HEK293 (cell line): ENCODE measurements at regions not wholly inside any gene's neighbourhood (a gene's known extent, or its start where the extent isn't known, plus 50 kb on each side); places are given as distances from the start of the nearest gene placed in this dataset.

Experiments used
- CTCF ChIA-PET: fragments of 350-600 bp; formaldehyde crosslinking; extraction: SDS; loops from one replicate; lab custom pipeline; 2021; ENCODE audit warnings: antibody characterized with exemption; lab: Yijun Ruan, JAX
- POLR2A ChIA-PET: fragments of 300-600 bp; formaldehyde crosslinking; extraction: SDS; loops from one replicate; lab custom pipeline; 2020; ENCODE audit warnings: antibody characterized with exemption, inconsistent platforms; lab: Yijun Ruan, JAX
- H3K27ac ChIP-seq: fragments of 200-500 bp; sonication (Bioruptor generic); 2 replicates; pipeline ENCODE4 v1.5.1; 2014; ENCODE audit warnings: low read depth, low read length, control low read depth, inconsistent platforms; ENCODE audit errors: extremely low read depth
- H3K36me3 ChIP-seq, 2 experiments: fragments of 200-500 bp in 1 of 2; sonication (Bioruptor generic) in 1 of 2; 1 replicate in 1 of 2; 2 replicates in 1 of 2; pipeline ENCODE4 v1.5.1; 2014 to 2017; ENCODE audit warnings: inconsistent platforms in 2 of 2, low read length in 2 of 2; ENCODE audit not compliant: control insufficient read depth in 2 of 2, insufficient read depth in 1 of 2
- H3K4me1 ChIP-seq: fragments of 200-500 bp; sonication (Bioruptor generic); 2 replicates; pipeline ENCODE4 v1.5.1; 2014; ENCODE audit warnings: mild to moderate bottlenecking, low read length, inconsistent platforms; ENCODE audit not compliant: control insufficient read depth, insufficient read depth
- H3K4me3 ChIP-seq: 2 replicates; pipeline ENCODE4 v1.5.1; 2011; ENCODE audit warnings: low read depth, mild to moderate bottlenecking, control low read depth, low read length, moderate library complexity
- H3K9me3 ChIP-seq: fragments of 200-500 bp; sonication (Bioruptor generic); 2 replicates; pipeline ENCODE4 v1.5.1; 2014; ENCODE audit warnings: low read depth, low read length, inconsistent platforms; ENCODE audit not compliant: control insufficient read depth, insufficient read depth
- BCL11B ChIP-seq: fragments of 450-650 bp; formaldehyde crosslinking; IDR thresholded peaks from 2 replicates; pipeline ENCODE4 v1.5.1; 2016; ENCODE audit warnings: low read depth, missing biosample characterization, missing genetic modification characterization
- OVOL3 ChIP-seq: fragments of 450-650 bp; formaldehyde crosslinking; IDR thresholded peaks from 2 replicates; pipeline ENCODE4 v1.5.1; 2016; ENCODE audit warnings: missing biosample characterization, missing genetic modification characterization
- PRDM1 ChIP-seq: fragments of 450-650 bp; formaldehyde crosslinking; IDR thresholded peaks from 2 replicates; pipeline ENCODE4; 2016; ENCODE audit warnings: missing biosample characterization, missing genetic modification characterization
- PRDM10 ChIP-seq: fragments of 450-650 bp; formaldehyde crosslinking; IDR thresholded peaks from 2 replicates; pipeline ENCODE4 v1.5.1; 2016; ENCODE audit warnings: missing biosample characterization, missing genetic modification characterization
- RBAK ChIP-seq: fragments of 450-650 bp; formaldehyde crosslinking; IDR thresholded peaks from 2 replicates; pipeline ENCODE4 v1.5.1; 2016; ENCODE audit warnings: missing biosample characterization, missing genetic modification characterization
- SP2 ChIP-seq: fragments of 450-650 bp; formaldehyde crosslinking; IDR thresholded peaks from 2 replicates; pipeline ENCODE4 v1.5.1; 2016; ENCODE audit warnings: missing biosample characterization, missing genetic modification characterization
- SP3 ChIP-seq: fragments of 450-650 bp; formaldehyde crosslinking; IDR thresholded peaks from 2 replicates; pipeline ENCODE4 v1.5.1; 2016; ENCODE audit warnings: missing biosample characterization, missing genetic modification characterization
- SP7 ChIP-seq: fragments of 450-650 bp; formaldehyde crosslinking; IDR thresholded peaks from 2 replicates; pipeline ENCODE4 v1.5.1; 2016; ENCODE audit warnings: missing biosample characterization, missing genetic modification characterization
- ZBTB20 ChIP-seq: fragments of 450-650 bp; formaldehyde crosslinking; IDR thresholded peaks from 2 replicates; pipeline ENCODE4 v1.5.1; 2016; ENCODE audit warnings: missing biosample characterization, missing genetic modification characterization
- ZBTB48 ChIP-seq: fragments of 450-650 bp; formaldehyde crosslinking; IDR thresholded peaks from 2 replicates; pipeline ENCODE4 v1.5.1; 2016; ENCODE audit warnings: missing biosample characterization, missing genetic modification characterization
- ZFHX2 ChIP-seq: fragments of 450-650 bp; formaldehyde crosslinking; conservative IDR thresholded peaks from 2 replicates; pipeline ENCODE4 v1.5.1; 2016; ENCODE audit warnings: missing biosample characterization, missing genetic modification characterization
- ZNF121 ChIP-seq: fragments of 450-650 bp; formaldehyde crosslinking; IDR thresholded peaks from 2 replicates; pipeline ENCODE4 v1.5.1; 2016; ENCODE audit warnings: missing biosample characterization, missing genetic modification characterization
- ZNF202 ChIP-seq: fragments of 450-650 bp; formaldehyde crosslinking; IDR thresholded peaks from 2 replicates; pipeline ENCODE4 v1.5.1; 2016; ENCODE audit warnings: missing biosample characterization, missing genetic modification characterization, borderline replicate concordance
- ZNF221 ChIP-seq: fragments of 450-650 bp; formaldehyde crosslinking; IDR thresholded peaks from 2 replicates; pipeline ENCODE4 v1.5.1; 2017; ENCODE audit warnings: missing biosample characterization, missing genetic modification characterization, borderline replicate concordance
- ZNF341 ChIP-seq: fragments of 450-650 bp; formaldehyde crosslinking; IDR thresholded peaks from 2 replicates; pipeline ENCODE4; 2016; ENCODE audit warnings: low read depth, missing biosample characterization, missing genetic modification characterization
- ZNF354C ChIP-seq: fragments of 450-650 bp; formaldehyde crosslinking; IDR thresholded peaks from 2 replicates; pipeline ENCODE4 v1.5.1; 2016; ENCODE audit warnings: missing biosample characterization, missing genetic modification characterization, low read depth, borderline replicate concordance
- ZNF433 ChIP-seq: fragments of 450-650 bp; formaldehyde crosslinking; IDR thresholded peaks from 2 replicates; pipeline ENCODE4 v1.5.1; 2016; ENCODE audit warnings: missing biosample characterization, missing genetic modification characterization, low read depth
- ZNF529 ChIP-seq: fragments of 450-650 bp; formaldehyde crosslinking; IDR thresholded peaks from 2 replicates; pipeline ENCODE4 v1.5.1; 2017; ENCODE audit warnings: missing genetic modification characterization, missing biosample characterization; ENCODE audit not compliant: insufficient replicate concordance
- ZNF548 ChIP-seq: fragments of 450-650 bp; formaldehyde crosslinking; IDR thresholded peaks from 2 replicates; pipeline ENCODE4 v1.5.1; 2016; ENCODE audit warnings: missing biosample characterization, missing genetic modification characterization
- ZNF571 ChIP-seq: fragments of 450-650 bp; formaldehyde crosslinking; IDR thresholded peaks from 2 replicates; pipeline ENCODE4 v1.5.0; 2017; ENCODE audit warnings: missing biosample characterization, missing genetic modification characterization
- ZNF596 ChIP-seq: fragments of 450-650 bp; IDR thresholded peaks from 2 replicates; pipeline ENCODE4 v1.5.0; 2018; ENCODE audit warnings: missing biosample characterization, mild to moderate bottlenecking, missing genetic modification characterization, moderate library complexity
- ZNF621 ChIP-seq: fragments of 450-650 bp; formaldehyde crosslinking; IDR thresholded peaks from 2 replicates; pipeline ENCODE4 v1.5.1; 2017; ENCODE audit warnings: missing biosample characterization, missing genetic modification characterization
- ZNF701 ChIP-seq: fragments of 450-650 bp; formaldehyde crosslinking; IDR thresholded peaks from 2 replicates; pipeline ENCODE4 v1.5.1; 2016; ENCODE audit warnings: missing biosample characterization, missing genetic modification characterization
- ZNF768 ChIP-seq: fragments of 450-650 bp; formaldehyde crosslinking; IDR thresholded peaks from 2 replicates; pipeline ENCODE4 v1.5.1; 2018; ENCODE audit warnings: missing biosample characterization, mild to moderate bottlenecking, missing genetic modification characterization
- ZXDB ChIP-seq: fragments of 450-650 bp; formaldehyde crosslinking; IDR thresholded peaks from 2 replicates; pipeline ENCODE4 v1.5.1; 2016; ENCODE audit warnings: missing biosample characterization, missing genetic modification characterization
- TF ChIP-seq, protein P1 (sequence below): fragments of 450-650 bp; formaldehyde crosslinking; optimal IDR thresholded peaks from 2 replicates; pipeline ENCODE3; 2016; ENCODE audit warnings: missing biosample characterization, mild to moderate bottlenecking, missing genetic modification characterization
- TF ChIP-seq, protein P2 (sequence below): fragments of 450-650 bp; formaldehyde crosslinking; IDR thresholded peaks from 2 replicates; pipeline ENCODE4 v1.5.1; 2017; ENCODE audit warnings: missing biosample characterization, missing genetic modification characterization
- TF ChIP-seq, protein P3 (sequence below): fragments of 450-650 bp; formaldehyde crosslinking; IDR thresholded peaks from 2 replicates; pipeline ENCODE4 v1.5.1; 2016; ENCODE audit warnings: missing biosample characterization, missing genetic modification characterization

GRCh38 chr10:33552290-33552689 is 217.8 kb upstream of the NRP1 start:
- ChIA-PET POLR2A (no interaction called here), CTCF (interaction anchor here (0.7 to 1.2 kb wide), 2 partner anchors 21 to 739 kb away, joined by 3 read pairs; no protein-coding TSS in a partner anchor)
- no peak overlapping the region for H3K27ac ChIP-seq
- TF ChIP-seq ZFHX2 (tag by site-specific recombination) (no peak), ZNF548 (tag by site-specific recombination) (no peak), ZBTB20 (tag by site-specific recombination) (no peak), SP2 (tag by site-specific recombination) (no peak), BCL11B (no peak), ZNF701 (no peak), ZNF341 (tag by site-specific recombination) (no peak), ZNF529 (tag by site-specific recombination) (no peak), ZNF768 (tag by site-specific recombination) (no peak), PRDM1 (no peak), ZNF221 (tag by site-specific recombination) (no peak), RBAK (no peak), ZNF571 (tag by site-specific recombination) (no peak), ZNF354C (tag by site-specific recombination) (no peak), ZXDB (tag by site-specific recombination) (no peak), ZNF621 (tag by site-specific recombination) (no peak), SP7 (tag by site-specific recombination) (no peak), PRDM10 (tag by site-specific recombination) (no peak)
- TF ChIP-seq, protein P1, sequence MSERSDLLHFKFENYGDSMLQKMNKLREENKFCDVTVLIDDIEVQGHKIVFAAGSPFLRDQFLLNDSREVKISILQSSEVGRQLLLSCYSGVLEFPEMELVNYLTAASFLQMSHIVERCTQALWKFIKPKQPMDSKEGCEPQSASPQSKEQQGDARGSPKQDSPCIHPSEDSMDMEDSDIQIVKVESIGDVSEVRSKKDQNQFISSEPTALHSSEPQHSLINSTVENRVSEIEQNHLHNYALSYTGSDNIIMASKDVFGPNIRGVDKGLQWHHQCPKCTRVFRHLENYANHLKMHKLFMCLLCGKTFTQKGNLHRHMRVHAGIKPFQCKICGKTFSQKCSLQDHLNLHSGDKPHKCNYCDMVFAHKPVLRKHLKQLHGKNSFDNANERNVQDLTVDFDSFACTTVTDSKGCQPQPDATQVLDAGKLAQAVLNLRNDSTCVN (tag by site-specific recombination) = no peak
- TF ChIP-seq, protein P2, sequence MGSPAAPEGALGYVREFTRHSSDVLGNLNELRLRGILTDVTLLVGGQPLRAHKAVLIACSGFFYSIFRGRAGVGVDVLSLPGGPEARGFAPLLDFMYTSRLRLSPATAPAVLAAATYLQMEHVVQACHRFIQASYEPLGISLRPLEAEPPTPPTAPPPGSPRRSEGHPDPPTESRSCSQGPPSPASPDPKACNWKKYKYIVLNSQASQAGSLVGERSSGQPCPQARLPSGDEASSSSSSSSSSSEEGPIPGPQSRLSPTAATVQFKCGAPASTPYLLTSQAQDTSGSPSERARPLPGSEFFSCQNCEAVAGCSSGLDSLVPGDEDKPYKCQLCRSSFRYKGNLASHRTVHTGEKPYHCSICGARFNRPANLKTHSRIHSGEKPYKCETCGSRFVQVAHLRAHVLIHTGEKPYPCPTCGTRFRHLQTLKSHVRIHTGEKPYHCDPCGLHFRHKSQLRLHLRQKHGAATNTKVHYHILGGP = no peak
- TF ChIP-seq, all 188 proteins: peak for 0
- H3K4me1 ChIP-seq = no peaks in the 10 kb centered on the region
- no peak overlapping the region for H3K4me3 ChIP-seq
- H3K36me3 ChIP-seq = no peaks in the 10 kb centered on the region
- no peaks in the 10 kb centered on the region for H3K9me3 ChIP-seq

DNA sequence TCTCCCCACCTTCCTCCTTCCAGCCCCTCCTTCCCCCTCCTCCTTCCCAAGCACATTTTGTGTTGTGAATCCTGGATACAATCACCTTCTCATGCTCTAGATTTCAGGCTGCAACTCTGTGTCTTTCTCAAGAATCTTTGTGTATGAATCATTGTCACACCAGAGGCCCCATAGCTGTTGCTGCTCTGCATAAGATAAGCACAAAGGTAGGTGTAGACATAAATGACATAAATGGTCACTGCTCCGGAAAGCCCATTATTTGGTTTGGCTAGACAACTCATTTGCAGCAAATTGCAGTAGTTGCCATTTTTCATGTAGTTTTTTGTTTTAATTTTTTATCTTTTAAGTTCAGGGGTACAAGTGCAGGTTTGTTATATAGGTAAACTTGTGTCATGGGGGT is 216.3 kb upstream of the NRP1 start:
- Histone ChIP-seq H3K36me3 (no peaks in the 10 kb centered on the region), H3K27ac (no peak overlapping the region), H3K4me3 (no peak overlapping the region), H3K9me3 (no peaks in the 10 kb centered on the region), H3K4me1 (no peaks in the 10 kb centered on the region)
- ChIA-PET POLR2A (no interaction called here), CTCF (no interaction called here)
- TF ChIP-seq ZNF202 (no peak), ZNF596 (tag by site-specific recombination) (no peak), OVOL3 (tag by site-specific recombination) (no peak), ZNF433 (tag by site-specific recombination) (no peak), ZNF121 (tag by site-specific recombination) (no peak), SP3 (no peak), ZFHX2 (tag by site-specific recombination) (no peak), ZNF621 (tag by site-specific recombination) (no peak), ZBTB48 (tag by site-specific recombination) (no peak)
- TF ChIP-seq, protein P3, sequence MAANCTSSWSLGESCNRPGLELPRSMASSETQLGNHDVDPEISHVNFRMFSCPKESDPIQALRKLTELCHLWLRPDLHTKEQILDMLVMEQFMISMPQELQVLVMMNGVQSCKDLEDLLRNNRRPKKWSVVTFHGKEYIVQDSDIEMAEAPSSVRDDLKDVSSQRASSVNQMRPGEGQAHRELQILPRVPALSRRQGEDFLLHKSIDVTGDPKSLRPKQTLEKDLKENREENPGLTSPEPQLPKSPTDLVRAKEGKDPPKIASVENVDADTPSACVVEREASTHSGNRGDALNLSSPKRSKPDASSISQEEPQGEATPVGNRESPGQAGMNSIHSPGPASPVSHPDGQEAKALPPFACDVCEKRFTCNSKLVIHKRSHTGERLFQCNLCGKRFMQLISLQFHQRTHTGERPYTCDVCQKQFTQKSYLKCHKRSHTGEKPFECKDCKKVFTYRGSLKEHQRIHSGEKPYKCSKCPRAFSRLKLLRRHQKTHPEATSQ = no peak
